PC-3 (cell line): ENCODE measurements at regions not wholly inside any gene's neighbourhood (a gene's known extent, or its start where the extent isn't known, plus 50 kb on each side); places are given as distances from the start of the nearest gene placed in this dataset.

Experiments used
- CTCF ChIP-seq: fragments of 300-600 bp; sonication (generic); conservative IDR thresholded peaks from 2 replicates; pipeline ENCODE4 v1.5.1; 2017; ENCODE audit warnings: antibody characterized with exemption, low read depth, mild to moderate bottlenecking, low read length
- EZH2 ChIP-seq: fragments of 300-600 bp; sonication (generic); IDR thresholded peaks from one replicate; pipeline ENCODE4 v1.6.1; 2017; ENCODE audit warnings: antibody characterized with exemption, mild to moderate bottlenecking, low read length; ENCODE audit not compliant: unreplicated experiment

- TF ChIP-seq CTCF (no peak), EZH2 (no peak)
Observed at GRCh38 chr3:30520699-30521098, 85.7 kb upstream of the TGFBR2 start.
